SK-N-SH treated with all-trans-retinoic acid at 6 μM for 48 hours (cell line): ENCODE measurements at regions not wholly inside any gene's neighbourhood (a gene's known extent, or its start where the extent isn't known, plus 50 kb on each side); places are given as distances from the start of the nearest gene placed in this dataset.

Source experiments
- BACH2 ChIP-seq: fragments of 250-450 bp; sonication (Bioruptor Pico); IDR thresholded peaks from 2 replicates; pipeline ENCODE4 v1.9.0; 2021; ENCODE audit warnings: mild to moderate bottlenecking, borderline replicate concordance
- ISL1 ChIP-seq: fragments of 250-450 bp; sonication (Bioruptor Pico); IDR thresholded peaks from 2 replicates; pipeline ENCODE4 v2.1.2; 2022; ENCODE audit warnings: mild to moderate bottlenecking, moderate library complexity
- ZC3H10 ChIP-seq: fragments of 250-450 bp; sonication (Bioruptor Pico); IDR thresholded peaks from 2 replicates; pipeline ENCODE4 v1.5.1; 2021; ENCODE audit warnings: mild to moderate bottlenecking, moderate library complexity
- ZFP3 ChIP-seq: fragments of 250-450 bp; sonication (Bioruptor Pico); IDR thresholded peaks from 2 replicates; pipeline ENCODE4 v1.5.0; 2020; ENCODE audit warnings: mild to moderate bottlenecking, moderate library complexity
- ZFP30 ChIP-seq: fragments of 450-650 bp; formaldehyde crosslinking; IDR thresholded peaks from 2 replicates; pipeline ENCODE4 v1.5.0; 2022; ENCODE audit warnings: mild to moderate bottlenecking, moderate library complexity
- TF ChIP-seq, protein P1 (sequence below): fragments of 250-450 bp; sonication (Bioruptor Pico); IDR thresholded peaks from 2 replicates; pipeline ENCODE4 v1.8.0; 2020; ENCODE audit warnings: mild to moderate bottlenecking, moderate library complexity, borderline replicate concordance
- TF ChIP-seq, protein P2 (sequence below): fragments of 250-450 bp; sonication (Bioruptor Pico); IDR thresholded peaks from 2 replicates; pipeline ENCODE4 v1.5.0; 2020; ENCODE audit warnings: mild to moderate bottlenecking, moderate library complexity

DNA sequence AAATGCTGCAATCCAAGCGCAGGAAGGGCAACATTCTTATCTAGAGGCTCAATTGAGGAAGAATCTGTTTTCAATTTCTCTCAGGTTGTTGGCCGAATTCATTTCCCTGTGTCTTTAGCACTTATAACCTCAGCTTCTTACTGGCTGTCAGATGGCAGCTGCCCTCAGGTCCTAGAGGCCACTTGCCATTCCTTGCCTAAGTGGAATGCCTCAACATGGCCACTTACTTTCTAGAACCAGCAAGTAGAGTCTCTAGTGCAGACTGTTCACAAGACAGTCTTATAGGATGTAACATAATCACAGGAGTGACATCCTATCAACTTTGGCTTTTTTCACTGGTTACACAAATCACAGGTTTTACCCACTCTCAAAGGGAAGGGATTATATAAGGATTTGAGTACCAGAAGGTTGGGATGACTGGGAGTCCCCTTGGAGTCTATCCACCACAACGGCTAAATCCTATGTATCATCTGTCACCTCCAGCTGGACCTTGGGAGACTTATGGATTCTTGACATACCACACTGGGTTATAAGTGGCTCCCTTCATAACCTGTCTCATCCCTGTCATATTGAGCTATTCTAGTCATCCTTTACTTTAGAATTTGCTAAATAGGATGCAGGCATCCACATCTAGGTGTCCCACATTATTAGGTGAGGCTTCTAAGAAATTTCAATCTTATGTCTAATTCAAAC is 297.9 kb upstream of the CTSO start:
- TF ChIP-seq, protein P1, sequence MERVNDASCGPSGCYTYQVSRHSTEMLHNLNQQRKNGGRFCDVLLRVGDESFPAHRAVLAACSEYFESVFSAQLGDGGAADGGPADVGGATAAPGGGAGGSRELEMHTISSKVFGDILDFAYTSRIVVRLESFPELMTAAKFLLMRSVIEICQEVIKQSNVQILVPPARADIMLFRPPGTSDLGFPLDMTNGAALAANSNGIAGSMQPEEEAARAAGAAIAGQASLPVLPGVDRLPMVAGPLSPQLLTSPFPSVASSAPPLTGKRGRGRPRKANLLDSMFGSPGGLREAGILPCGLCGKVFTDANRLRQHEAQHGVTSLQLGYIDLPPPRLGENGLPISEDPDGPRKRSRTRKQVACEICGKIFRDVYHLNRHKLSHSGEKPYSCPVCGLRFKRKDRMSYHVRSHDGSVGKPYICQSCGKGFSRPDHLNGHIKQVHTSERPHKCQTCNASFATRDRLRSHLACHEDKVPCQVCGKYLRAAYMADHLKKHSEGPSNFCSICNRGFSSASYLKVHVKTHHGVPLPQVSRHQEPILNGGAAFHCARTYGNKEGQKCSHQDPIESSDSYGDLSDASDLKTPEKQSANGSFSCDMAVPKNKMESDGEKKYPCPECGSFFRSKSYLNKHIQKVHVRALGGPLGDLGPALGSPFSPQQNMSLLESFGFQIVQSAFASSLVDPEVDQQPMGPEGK (CRISPR knock-in tag) = no peak
- TF ChIP-seq ZFP30 (CRISPR knock-in tag) (no peak), ISL1 (no peak), ZC3H10 (no peak), ZFP3 (CRISPR knock-in tag) (no peak), BACH2 (CRISPR knock-in tag) (no peak)
- TF ChIP-seq, protein P2, sequence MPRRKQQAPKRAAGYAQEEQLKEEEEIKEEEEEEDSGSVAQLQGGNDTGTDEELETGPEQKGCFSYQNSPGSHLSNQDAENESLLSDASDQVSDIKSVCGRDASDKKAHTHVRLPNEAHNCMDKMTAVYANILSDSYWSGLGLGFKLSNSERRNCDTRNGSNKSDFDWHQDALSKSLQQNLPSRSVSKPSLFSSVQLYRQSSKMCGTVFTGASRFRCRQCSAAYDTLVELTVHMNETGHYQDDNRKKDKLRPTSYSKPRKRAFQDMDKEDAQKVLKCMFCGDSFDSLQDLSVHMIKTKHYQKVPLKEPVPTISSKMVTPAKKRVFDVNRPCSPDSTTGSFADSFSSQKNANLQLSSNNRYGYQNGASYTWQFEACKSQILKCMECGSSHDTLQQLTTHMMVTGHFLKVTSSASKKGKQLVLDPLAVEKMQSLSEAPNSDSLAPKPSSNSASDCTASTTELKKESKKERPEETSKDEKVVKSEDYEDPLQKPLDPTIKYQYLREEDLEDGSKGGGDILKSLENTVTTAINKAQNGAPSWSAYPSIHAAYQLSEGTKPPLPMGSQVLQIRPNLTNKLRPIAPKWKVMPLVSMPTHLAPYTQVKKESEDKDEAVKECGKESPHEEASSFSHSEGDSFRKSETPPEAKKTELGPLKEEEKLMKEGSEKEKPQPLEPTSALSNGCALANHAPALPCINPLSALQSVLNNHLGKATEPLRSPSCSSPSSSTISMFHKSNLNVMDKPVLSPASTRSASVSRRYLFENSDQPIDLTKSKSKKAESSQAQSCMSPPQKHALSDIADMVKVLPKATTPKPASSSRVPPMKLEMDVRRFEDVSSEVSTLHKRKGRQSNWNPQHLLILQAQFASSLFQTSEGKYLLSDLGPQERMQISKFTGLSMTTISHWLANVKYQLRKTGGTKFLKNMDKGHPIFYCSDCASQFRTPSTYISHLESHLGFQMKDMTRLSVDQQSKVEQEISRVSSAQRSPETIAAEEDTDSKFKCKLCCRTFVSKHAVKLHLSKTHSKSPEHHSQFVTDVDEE (CRISPR knock-in tag) = no peak
